ENCODE measurements at regions not wholly inside any gene's neighbourhood (a gene's known extent, or its start where the extent isn't known, plus 50 kb on each side); places are given as distances from the start of the nearest gene placed in this dataset.
A peak's percentile ranks its signal among the peaks of the same experiment; 100 is the strongest.

- TF ChIP-seq, protein P1, sequence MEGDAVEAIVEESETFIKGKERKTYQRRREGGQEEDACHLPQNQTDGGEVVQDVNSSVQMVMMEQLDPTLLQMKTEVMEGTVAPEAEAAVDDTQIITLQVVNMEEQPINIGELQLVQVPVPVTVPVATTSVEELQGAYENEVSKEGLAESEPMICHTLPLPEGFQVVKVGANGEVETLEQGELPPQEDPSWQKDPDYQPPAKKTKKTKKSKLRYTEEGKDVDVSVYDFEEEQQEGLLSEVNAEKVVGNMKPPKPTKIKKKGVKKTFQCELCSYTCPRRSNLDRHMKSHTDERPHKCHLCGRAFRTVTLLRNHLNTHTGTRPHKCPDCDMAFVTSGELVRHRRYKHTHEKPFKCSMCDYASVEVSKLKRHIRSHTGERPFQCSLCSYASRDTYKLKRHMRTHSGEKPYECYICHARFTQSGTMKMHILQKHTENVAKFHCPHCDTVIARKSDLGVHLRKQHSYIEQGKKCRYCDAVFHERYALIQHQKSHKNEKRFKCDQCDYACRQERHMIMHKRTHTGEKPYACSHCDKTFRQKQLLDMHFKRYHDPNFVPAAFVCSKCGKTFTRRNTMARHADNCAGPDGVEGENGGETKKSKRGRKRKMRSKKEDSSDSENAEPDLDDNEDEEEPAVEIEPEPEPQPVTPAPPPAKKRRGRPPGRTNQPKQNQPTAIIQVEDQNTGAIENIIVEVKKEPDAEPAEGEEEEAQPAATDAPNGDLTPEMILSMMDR (IDR thresholded peaks at IDR 0.05; ENCODE audit: insufficient read depth, low read depth, low read length): peak; percentile 38
- H3K4me3 ChIP-seq (ENCODE audit: low read depth, low read length): no peak overlapping the region
- no peak for DNase-seq (ENCODE audit: low read depth)
Observed at GRCh38 chr13:87259479-87260083, 411.6 kb upstream of the SLITRK5 start.

DNA sequence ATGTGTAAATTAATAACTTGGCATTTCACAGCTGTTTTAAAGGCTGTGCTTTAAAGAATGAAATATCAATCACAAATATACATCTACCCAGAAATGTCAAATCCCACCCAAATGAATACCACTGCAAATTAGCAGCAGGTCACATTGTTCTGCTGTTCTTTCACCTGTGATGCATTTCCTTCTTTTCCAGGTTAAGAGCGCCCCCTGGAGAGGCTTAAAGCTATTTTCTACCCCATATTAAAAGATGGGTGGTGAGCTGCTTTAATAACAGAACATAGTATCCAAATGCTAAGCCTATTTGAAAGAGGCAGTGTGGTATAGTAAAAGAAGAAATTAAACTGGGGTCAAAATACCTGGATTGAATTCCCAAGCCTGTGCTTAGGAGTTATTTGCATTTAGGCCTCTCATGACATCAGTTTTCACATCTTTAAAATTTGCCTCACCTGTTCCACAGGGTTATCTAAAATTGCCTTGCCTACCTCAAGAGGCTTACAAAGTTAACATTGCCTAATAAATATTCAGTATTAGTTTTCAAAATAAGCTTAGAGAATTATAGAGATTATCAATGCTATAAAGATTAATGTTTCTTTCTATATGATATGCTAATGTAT, 396.9 kb upstream of the SLITRK5 start:
- no peak overlapping the region for H3K4me3 ChIP-seq (ENCODE audit: low read depth, low read length)
- TF ChIP-seq, protein P1 (IDR thresholded peaks at IDR 0.05; ENCODE audit: insufficient read depth, low read depth, low read length): peak; percentile 64
- peak; percentile 50 for DNase-seq (ENCODE audit: low read depth)

DNA sequence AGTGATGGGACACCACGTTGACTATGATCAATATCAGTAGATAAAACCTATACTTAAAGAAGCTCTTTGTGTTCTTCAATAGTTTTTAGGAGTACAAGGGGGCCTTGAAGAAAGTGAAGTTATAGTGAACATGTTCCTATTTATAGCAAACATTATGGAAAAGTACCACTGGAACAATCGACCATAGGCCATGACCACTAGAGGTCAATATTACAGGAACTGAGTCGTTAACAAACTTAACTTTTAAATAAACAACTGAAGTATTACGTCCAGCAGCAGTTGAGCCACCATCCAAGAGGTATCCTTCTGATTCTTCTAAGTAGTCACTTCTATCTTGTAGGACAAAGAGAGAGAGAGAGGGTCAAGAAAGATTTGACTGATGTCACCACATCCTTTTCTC, 391.0 kb upstream of the SLITRK5 start:
- TF ChIP-seq, protein P1 (IDR thresholded peaks at IDR 0.05; ENCODE audit: insufficient read depth, low read depth, low read length): peak; percentile 12
- H3K4me3 ChIP-seq (ENCODE audit: low read depth, low read length): no peak overlapping the region
- DNase-seq (ENCODE audit: low read depth): no peak

- H3K4me3 ChIP-seq (ENCODE audit: low read depth, low read length): no peak overlapping the region
- TF ChIP-seq, protein P1 (IDR thresholded peaks at IDR 0.05; ENCODE audit: insufficient read depth, low read depth, low read length): no peak
- no peak for DNase-seq (ENCODE audit: low read depth)
Observed at GRCh38 chr13:87287721-87288120, 383.4 kb upstream of the SLITRK5 start.

DNA sequence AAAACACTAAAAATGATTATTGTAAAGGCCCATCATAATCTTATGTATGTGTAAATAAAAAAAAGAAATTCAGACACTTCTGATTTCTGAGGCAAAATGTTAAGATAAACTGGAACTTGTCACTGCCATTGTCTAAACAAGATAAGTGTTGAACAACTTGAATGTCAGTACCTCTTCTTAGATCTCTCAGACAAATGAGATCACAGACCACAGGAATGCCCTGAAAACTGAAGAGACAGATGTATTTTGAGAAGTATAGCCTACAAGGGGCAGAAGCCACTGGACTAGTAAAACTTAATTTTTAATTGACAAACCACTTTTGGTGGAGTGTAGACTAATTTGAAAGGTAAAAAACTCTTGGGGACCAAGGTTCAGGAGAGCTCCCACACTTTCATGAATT, 375.5 kb upstream of the SLITRK5 start:
- TF ChIP-seq, protein P1 (IDR thresholded peaks at IDR 0.05; ENCODE audit: insufficient read depth, low read depth, low read length): no peak
- DNase-seq (ENCODE audit: low read depth): no peak
- no peak overlapping the region for H3K4me3 ChIP-seq (ENCODE audit: low read depth, low read length)

DNA sequence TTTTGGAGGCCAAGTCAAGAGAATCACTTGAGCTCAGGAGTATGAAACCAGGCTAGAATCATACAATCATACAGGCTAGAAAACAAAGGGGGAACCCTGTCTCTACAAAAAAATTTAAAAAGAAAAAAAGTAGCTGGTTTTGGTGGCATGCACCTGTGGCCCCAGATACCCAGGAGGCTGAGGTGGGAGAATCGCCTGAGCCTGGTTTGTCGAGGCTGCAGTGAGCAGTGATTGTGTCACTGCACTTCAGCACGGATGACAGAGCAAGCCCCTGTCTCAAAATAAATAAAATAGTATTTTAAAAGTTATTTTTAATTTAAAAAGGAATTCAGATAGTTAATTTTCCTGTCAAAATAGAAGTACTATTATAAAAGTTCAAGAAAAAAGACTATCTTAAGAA, 369.1 kb upstream of the SLITRK5 start:
- TF ChIP-seq, protein P1 (IDR thresholded peaks at IDR 0.05; ENCODE audit: insufficient read depth, low read depth, low read length): no peak
- no peak overlapping the region for H3K4me3 ChIP-seq (ENCODE audit: low read depth, low read length)
- no peak for DNase-seq (ENCODE audit: low read depth)

GRCh38 chr13:87302931-87303330, 368.2 kb upstream of the SLITRK5 start:
- DNase-seq (ENCODE audit: low read depth): no peak
- no peak overlapping the region for H3K4me3 ChIP-seq (ENCODE audit: low read depth, low read length)
- TF ChIP-seq, protein P1 (IDR thresholded peaks at IDR 0.05; ENCODE audit: insufficient read depth, low read depth, low read length): no peak
